Activated T-helper 2 cell treated with anti-CD3 and anti-CD28 coated beads, Interferon-gamma antibody, Interleukin-2, Interleukin-4, amounts not matched to agents 10 μg/mL and 5 μg/mL and 100 μg/mL, durations not matched to agents 14 hours and 24 hours and 36 hours (primary cell): ENCODE measurements at regions not wholly inside any gene's neighbourhood (a gene's known extent, or its start where the extent isn't known, plus 50 kb on each side); places are given as distances from the start of the nearest gene placed in this dataset.

Source experiments
- DNase-seq: peaks from one replicate; pipeline ENCODE4 v3.0.0; 2021; ENCODE audit warnings: low spot score
- H3K27ac Mint-ChIP-seq: one replicate; pipeline ENCODE4 v1.8.0; 2021; ENCODE audit warnings: mixed read lengths
- H3K27me3 Mint-ChIP-seq: one replicate; pipeline ENCODE4 v1.8.0; 2021; ENCODE audit warnings: low read depth, mixed read lengths
- H3K36me3 Mint-ChIP-seq: one replicate; pipeline ENCODE4 v1.8.0; 2021; ENCODE audit warnings: low read depth, mixed read lengths
- H3K4me1 Mint-ChIP-seq: one replicate; pipeline ENCODE4 v1.8.0; 2021; ENCODE audit warnings: low read depth, mixed read lengths
- H3K4me3 Mint-ChIP-seq: one replicate; pipeline ENCODE4 v1.8.0; 2021; ENCODE audit warnings: low read depth, mild to moderate bottlenecking, moderate library complexity, mixed read lengths
- H3K9me3 Mint-ChIP-seq: one replicate; pipeline ENCODE4 v1.8.0; 2021; ENCODE audit warnings: mixed read lengths
- intact Hi-C: fragments of 100-400 bp; cut with micrococcal nuclease; formaldehyde crosslinking; loops from one replicate; pipeline ENCODE4 v1.15.1; 2023

DNA sequence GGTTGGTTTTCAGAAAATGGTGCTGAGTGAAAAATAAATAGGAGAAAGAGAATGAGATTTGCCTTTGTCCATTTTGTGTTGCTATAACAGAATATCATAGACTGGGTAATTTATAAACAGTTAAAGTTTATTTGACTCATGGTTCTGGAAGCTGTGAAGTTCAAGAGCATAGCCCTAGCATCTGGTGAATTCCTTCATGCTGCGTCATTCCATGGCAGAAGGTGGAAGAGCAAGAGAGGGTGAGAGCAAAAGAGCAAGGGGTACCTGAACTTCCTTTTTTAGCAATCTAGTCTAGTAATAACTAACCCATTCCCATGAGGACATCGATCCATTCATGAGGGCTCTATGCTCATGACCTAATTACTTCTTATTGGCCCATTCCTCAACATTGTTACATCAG lies 209.1 kb upstream of the ZP4 start:
- Mint-ChIP-seq H3K9me3 (peaks cover 8% of the 10 kb centered on the region), H3K4me3 (no peak overlapping the region), H3K27ac (no peak overlapping the region), H3K4me1 (no peaks in the 10 kb centered on the region), H3K36me3 (no peaks in the 10 kb centered on the region), H3K27me3 (no peaks in the 10 kb centered on the region)
- no peak for DNase-seq
- intact Hi-C loops, result no loop called here

DNA sequence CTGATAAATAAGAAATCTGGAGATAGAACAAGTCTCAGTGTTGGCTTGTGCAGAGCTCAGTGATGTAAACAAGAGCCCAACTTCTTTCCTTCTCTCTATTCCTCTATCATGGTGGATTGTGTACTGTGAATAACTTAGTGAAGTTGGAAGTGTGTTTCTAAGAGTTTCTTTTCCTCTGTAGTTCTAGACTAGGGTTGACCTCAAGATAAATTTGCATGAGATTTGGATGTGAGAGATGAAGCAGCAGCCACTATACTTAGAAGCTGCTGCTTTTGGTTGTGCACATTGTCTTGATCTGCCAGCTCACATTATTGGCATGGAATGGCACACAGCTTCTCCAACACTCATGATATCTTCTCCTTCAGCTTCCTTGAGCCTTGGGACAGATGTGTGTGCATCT lies 198.9 kb upstream of the ZP4 start:
- Mint-ChIP-seq H3K4me1 (no peaks in the 10 kb centered on the region), H3K36me3 (no peaks in the 10 kb centered on the region), H3K9me3 (no peaks in the 10 kb centered on the region), H3K4me3 (no peak overlapping the region), H3K27ac (no peak overlapping the region), H3K27me3 (no peaks in the 10 kb centered on the region)
- no peak for DNase-seq
- intact Hi-C loops, result no loop called here

DNA sequence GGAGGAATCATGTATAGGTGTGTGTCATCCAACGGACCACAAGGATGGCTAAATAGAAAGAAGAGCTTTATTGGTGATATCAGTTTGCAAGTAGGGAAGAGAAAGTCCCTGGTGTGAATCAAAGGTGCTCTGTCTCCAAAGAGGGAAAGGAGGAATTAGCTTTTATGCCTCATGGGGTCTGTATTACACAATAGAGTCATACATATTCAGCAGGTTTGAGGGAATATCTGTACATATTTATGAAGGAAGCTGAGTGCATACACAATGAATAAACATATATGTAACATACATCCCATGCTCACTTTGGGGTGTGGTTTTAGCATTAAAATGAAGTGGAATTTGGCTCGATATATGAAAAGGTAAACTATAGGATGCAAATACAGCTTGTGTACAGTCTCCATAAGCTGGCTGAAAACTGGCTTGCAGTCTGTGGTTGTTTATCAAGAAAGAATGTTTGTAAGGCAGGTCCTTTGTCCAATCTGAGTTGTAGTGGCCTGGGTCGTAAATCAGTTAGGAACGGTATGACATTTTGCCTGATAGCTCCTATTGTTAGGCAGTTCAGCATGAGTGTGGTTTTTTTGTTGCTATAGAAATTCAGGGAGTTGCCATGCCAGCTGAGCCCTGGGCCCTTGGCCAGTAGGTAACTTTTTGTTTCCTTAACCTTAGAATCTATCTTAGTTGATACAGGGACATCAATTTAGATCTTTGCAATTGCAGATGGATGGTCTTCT lies 198.0 kb upstream of the ZP4 start:
- DNase-seq, result no peak
- no peaks in the 10 kb centered on the region for H3K9me3 Mint-ChIP-seq
- H3K4me1 Mint-ChIP-seq, result no peaks in the 10 kb centered on the region
- H3K27me3 Mint-ChIP-seq, result no peaks in the 10 kb centered on the region
- intact Hi-C loops, result no loop called here
- no peak overlapping the region for H3K27ac Mint-ChIP-seq
- no peak overlapping the region for H3K4me3 Mint-ChIP-seq
- no peaks in the 10 kb centered on the region for H3K36me3 Mint-ChIP-seq

DNA sequence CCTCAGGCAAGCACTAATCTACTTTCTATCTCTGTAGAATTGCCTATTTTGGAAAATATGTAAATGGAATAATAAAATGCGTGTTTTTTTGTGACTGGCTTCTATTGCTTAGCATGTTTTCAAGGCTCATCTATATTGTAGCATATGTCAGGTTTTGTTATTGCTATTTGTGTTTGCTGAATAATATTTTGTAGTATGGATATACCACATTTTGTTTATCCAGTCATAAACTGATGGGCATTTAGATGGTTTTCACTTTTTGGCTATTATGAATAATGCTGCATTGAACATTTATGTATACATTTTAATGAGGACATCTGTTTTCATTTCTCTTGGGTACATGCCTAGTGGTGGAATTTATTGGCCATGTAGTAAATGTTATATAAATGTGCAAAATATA lies 183.3 kb upstream of the ZP4 start:
- Mint-ChIP-seq H3K9me3 (peaks cover 6% of the 10 kb centered on the region), H3K4me3 (no peak overlapping the region), H3K27me3 (no peaks in the 10 kb centered on the region), H3K27ac (no peak overlapping the region), H3K36me3 (no peaks in the 10 kb centered on the region), H3K4me1 (no peaks in the 10 kb centered on the region)
- intact Hi-C loops, result no loop called here
- no peak for DNase-seq

DNA sequence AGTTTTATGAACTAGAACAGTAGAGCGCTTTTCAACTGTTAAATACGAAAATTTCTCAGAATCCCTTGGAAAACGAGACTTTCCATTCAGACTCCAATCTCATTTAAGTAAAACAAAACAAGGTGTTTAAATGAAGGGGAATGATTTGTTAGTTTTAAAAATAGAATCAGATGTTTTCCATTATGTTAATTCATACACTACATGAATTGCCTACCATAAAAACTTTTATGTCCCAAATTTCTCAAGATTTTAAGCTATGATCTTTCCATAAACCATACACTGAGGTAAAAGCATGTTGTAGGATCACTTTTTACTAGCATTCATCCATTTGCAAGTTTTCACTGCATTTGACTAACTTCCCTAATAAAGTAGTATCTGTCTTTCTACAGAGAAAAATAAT lies 180.3 kb upstream of the ZP4 start:
- Mint-ChIP-seq H3K36me3 (no peaks in the 10 kb centered on the region), H3K4me3 (no peak overlapping the region), H3K9me3 (peaks cover 3% of the 10 kb centered on the region), H3K27ac (no peak overlapping the region), H3K4me1 (no peaks in the 10 kb centered on the region), H3K27me3 (no peaks in the 10 kb centered on the region)
- DNase-seq, result no peak
- intact Hi-C loops, result no loop called here

DNA sequence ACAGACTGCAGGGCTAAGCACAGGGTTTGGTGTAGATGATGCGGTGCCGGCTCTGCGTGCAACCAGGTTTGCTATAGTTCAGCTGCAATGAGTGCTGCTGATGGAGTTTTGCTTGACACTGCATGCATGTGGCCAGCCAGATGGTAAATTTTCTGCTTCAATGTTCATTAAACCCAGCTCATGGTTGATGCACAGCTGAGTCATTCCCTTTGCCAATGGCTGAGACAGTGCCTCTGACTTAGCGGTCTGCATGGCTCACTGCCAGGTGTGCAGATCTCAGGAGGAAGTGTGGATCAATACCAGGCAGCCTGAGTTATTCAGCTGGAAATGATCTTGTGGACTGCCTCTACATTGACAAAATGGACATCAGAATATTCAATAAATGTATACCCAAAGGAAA lies 172.7 kb upstream of the ZP4 start:
- H3K27me3 Mint-ChIP-seq, result no peaks in the 10 kb centered on the region

DNA sequence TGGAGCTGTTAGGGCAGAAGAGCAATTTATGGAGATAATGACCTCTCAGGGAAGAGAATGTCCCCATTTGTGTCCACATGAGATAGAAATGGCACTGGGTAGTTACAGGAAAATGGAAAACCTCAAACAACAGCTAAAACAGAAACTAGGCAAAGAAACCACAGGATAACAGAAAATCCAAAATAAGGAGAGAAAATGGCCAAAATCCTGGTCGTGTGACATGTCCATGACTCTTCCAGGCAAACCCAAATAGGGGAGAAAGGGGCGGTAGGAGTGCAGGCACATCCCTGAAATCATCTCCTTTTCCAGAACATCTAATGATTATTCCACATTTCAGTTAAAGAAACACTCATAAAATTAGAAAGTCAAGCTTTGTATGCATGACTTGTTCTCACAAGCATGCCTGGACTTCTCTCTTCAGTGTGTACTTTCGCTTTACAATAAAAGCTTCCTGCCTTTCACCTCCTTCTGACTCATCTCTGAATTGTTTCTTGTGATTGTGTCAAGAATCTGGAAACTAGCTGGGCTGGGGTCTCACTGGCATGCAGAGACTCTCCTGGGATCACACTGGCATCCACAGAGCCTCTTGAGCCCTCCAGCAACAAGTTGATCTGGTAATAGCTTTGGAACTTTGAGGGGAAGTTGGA lies 171.4 kb upstream of the ZP4 start:
- Mint-ChIP-seq H3K36me3 (no peaks in the 10 kb centered on the region), H3K4me3 (no peak overlapping the region), H3K9me3 (peaks cover 11% of the 10 kb centered on the region), H3K4me1 (no peaks in the 10 kb centered on the region), H3K27me3 (no peaks in the 10 kb centered on the region), H3K27ac (no peak overlapping the region)
- DNase-seq, result no peak
- intact Hi-C loops, result no loop called here

More for the DNA sequence above, 172.7 kb upstream of the ZP4 start:
- Mint-ChIP-seq H3K4me3 (no peak overlapping the region), H3K27ac (no peak overlapping the region), H3K9me3 (peaks cover 6% of the 10 kb centered on the region), H3K4me1 (no peaks in the 10 kb centered on the region), H3K36me3 (no peaks in the 10 kb centered on the region)
- DNase-seq, result no peak
- intact Hi-C loops, result no loop called here

DNA sequence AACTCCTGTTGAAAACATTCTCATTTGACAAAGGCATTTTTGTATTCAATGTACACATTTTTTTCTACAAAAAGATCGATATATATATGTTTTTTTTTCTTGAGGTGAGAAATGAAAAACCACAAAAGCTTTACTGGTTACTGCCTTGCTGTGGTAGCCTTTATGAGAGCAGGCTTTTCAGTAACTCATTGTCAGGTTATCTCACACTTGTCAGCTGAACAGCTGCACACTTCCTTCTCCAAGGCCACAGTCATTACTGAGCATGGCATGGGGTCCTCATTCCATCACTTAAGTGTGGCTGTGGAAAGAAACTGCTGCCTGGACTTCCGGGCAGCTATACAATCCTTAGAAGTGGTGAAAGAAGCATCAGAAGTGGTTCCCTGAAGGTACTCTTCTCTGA lies 169.3 kb upstream of the ZP4 start:
- no peaks in the 10 kb centered on the region for H3K36me3 Mint-ChIP-seq
- DNase-seq, result no peak
- H3K27me3 Mint-ChIP-seq, result no peaks in the 10 kb centered on the region
- H3K4me3 Mint-ChIP-seq, result no peak overlapping the region
- no peak overlapping the region for H3K27ac Mint-ChIP-seq
- intact Hi-C loops, result no loop called here
- H3K9me3 Mint-ChIP-seq, result peaks cover 11% of the 10 kb centered on the region
- no peaks in the 10 kb centered on the region for H3K4me1 Mint-ChIP-seq

DNA sequence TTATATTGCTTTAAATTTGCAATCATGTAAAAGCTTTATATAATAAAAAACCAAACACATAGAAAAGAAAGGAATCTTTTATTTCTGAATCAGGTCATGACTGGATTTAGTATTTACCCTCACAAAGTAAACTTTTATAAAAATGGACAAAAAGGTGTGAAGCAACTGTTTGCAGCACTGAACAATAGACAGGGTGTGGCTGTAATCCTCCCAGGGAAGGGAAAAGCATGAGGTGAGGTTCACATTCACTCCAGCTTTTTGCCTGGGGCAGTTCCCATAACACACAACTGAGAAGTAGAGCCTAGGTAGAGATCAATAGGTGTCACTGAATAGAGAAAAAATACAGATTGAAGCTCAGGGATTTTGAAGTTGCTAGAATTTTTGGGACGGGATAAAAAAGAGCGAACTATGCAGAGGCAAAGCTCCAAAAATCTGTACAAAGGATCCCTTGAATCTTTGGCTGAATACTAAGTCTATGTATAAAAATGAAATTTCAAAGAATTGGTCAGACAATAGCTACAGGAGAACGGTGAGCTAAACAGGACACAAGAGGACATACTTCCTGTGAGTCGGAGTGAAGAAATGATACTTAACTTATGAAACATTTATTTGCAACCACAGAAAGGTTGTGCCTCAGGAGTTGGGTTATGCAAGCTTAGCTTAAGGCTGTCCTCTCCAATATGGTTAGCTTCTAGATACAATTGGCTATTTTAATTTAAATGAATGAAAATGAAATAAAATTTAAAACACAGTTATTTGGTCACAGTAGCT lies 162.0 kb upstream of the ZP4 start:
- Mint-ChIP-seq H3K4me1 (no peaks in the 10 kb centered on the region), H3K27me3 (no peaks in the 10 kb centered on the region), H3K9me3 (peaks cover 9% of the 10 kb centered on the region), H3K36me3 (no peaks in the 10 kb centered on the region), H3K4me3 (no peak overlapping the region), H3K27ac (no peak overlapping the region)
- intact Hi-C loops, result no loop called here
- DNase-seq, result no peak

DNA sequence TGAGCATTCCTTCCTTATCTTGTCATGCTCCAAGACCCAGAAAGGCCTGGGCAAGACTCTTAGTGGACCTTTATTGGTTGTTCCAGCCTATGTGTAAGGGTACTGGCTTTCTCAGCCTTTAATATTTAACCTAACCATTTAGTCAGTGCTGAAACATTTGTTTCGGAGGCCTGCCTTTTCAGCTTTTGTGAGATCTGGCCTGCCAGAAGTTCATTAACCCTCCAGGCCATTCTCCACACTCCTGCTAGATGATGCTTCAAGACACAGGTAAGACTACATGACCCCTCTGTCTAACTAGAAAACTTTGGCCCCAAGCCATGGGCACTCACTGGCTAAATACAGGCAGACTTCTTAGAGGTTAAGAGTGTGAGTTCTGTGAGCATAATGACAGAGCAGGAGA lies 138.4 kb upstream of the ZP4 start:
- Mint-ChIP-seq H3K4me1 (no peaks in the 10 kb centered on the region), H3K27ac (no peak overlapping the region), H3K4me3 (no peak overlapping the region), H3K36me3 (no peaks in the 10 kb centered on the region), H3K27me3 (no peaks in the 10 kb centered on the region), H3K9me3 (peaks cover 29% of the 10 kb centered on the region)
- intact Hi-C loops, result no loop called here
- no peak for DNase-seq

DNA sequence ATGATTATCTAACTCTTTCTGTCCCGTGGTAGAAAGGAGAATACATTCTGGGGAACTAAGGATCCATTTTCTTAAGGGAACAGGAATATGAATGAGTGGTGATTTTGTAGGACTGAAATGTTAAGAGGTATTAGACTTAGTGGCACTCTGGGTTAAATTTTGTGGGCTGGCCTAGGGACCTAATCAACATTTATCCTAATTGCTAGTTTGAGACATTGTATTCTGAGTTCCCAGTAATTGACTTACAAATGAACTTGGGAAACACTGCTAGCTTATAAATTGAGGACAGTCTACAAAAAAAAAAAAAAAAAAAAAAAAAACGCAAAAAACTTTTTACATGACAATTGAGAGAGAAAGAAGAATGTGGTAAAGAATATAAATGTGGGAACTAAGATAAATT lies 136.6 kb upstream of the ZP4 start:
- Mint-ChIP-seq H3K4me1 (no peaks in the 10 kb centered on the region), H3K27me3 (no peaks in the 10 kb centered on the region), H3K4me3 (no peak overlapping the region), H3K27ac (no peak overlapping the region), H3K36me3 (no peaks in the 10 kb centered on the region), H3K9me3 (peaks cover 17% of the 10 kb centered on the region)
- DNase-seq, result no peak
- intact Hi-C loops, result no loop called here

DNA sequence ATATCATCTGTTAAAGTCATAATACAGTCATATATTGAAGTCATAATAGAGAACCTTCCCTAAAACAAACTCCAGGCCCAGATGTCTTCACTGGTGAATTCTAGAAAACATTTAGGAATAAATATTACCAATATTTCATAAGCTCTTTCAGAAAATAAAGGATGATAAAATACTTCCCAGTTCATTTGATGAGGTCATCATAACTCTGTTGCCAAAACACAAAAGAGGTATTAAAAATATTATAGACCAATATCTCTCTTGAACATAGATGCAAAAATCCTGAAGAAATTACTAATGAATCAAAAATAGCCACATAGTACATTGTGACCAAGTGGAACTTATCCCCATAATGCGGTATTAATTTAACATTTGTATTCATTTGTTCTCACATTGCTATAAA lies 132.4 kb upstream of the ZP4 start:
- H3K27me3 Mint-ChIP-seq, result no peaks in the 10 kb centered on the region
- peaks cover 4% of the 10 kb centered on the region for H3K9me3 Mint-ChIP-seq
- no peak overlapping the region for H3K27ac Mint-ChIP-seq
- no peaks in the 10 kb centered on the region for H3K36me3 Mint-ChIP-seq
- H3K4me3 Mint-ChIP-seq, result no peak overlapping the region
- DNase-seq, result no peak
- intact Hi-C loops, result no loop called here
- H3K4me1 Mint-ChIP-seq, result no peaks in the 10 kb centered on the region

DNA sequence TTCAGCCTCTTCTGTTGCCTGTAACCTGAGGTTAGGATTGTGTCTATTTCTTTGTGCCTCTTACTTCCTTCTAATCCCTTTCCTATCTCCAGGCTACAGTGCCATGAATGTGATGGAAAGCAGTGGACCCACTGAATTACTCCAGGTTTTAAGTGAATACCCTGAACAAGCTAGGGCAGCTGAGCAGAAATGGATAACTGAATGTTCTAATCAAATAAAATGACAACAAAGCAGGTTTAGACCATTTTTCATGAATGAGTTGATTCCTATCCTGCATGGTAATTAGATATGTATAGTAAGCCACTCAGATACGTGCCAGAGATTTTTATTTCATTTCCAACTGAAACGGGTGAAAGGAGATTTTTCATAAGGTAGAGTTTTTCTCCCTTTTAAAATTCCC lies 127.5 kb upstream of the ZP4 start:
- DNase-seq, result no peak
- Mint-ChIP-seq H3K4me1 (no peaks in the 10 kb centered on the region), H3K27ac (no peak overlapping the region), H3K9me3 (peaks cover 27% of the 10 kb centered on the region), H3K36me3 (no peaks in the 10 kb centered on the region), H3K4me3 (no peak overlapping the region), H3K27me3 (no peaks in the 10 kb centered on the region)
- intact Hi-C loops, result no loop called here
